ENCODE measurements at regions not wholly inside any gene's neighbourhood (a gene's known extent, or its start where the extent isn't known, plus 50 kb on each side); places are given as distances from the start of the nearest gene placed in this dataset.
"Not testable (repeated sequence)": the region's sequence is repeated elsewhere in the genome, so short reads cannot be mapped to it uniquely, and the experiment has no call there.

- FAIRE-seq (no peak), DNase-seq (ENCODE audit: insufficient read length, low spot score) (no peak)
These were observed 256.8 kb downstream of the PLOD2 start for GRCh38 chr3:145904138-145904537.

- FAIRE-seq (no peak), DNase-seq (ENCODE audit: insufficient read length, low spot score) (no peak)
These were observed 254.7 kb downstream of the PLOD2 start for GRCh38 chr3:145906301-145906700.

DNA sequence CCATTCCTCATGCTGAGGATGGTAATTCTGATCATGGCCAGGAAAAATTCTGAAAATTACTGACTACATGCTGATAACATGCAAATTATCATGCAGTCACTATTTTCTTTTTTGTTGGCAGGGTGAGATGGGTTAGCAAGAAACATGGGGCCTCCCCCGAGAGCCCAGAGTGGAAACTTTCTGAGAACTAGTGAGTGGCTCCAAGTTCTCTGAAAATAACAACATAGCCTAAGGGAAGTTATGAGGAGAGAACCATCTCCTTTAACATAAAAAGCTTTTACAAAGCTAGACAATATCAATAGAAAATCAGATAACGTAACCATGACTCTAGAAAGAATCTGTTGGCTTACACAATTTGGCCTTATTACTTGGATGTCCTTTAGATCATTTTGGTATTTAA is 254.2 kb downstream of the PLOD2 start:
- FAIRE-seq (no peak), DNase-seq (ENCODE audit: insufficient read length, low spot score) (no peak)

DNA sequence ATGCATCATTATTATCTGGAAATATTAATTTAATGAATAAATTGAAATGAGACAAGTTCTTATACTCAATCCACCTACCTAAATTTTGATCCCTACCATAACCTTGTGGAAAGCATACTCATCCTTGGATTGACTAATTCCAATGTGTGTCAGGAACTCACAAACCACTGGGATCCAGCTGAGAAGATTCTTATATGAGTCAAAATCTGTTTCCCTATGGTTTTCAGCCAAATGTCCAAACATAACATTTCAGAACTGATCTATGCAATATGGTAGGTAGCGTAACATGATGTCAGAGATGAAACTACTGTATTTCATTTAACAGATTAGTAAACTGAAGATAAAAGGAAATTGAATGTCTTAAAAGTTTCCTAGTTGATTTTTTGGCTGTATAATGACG is 250.0 kb downstream of the PLOD2 start:
- FAIRE-seq (no peak), DNase-seq (ENCODE audit: insufficient read length, low spot score) (no peak)

DNA sequence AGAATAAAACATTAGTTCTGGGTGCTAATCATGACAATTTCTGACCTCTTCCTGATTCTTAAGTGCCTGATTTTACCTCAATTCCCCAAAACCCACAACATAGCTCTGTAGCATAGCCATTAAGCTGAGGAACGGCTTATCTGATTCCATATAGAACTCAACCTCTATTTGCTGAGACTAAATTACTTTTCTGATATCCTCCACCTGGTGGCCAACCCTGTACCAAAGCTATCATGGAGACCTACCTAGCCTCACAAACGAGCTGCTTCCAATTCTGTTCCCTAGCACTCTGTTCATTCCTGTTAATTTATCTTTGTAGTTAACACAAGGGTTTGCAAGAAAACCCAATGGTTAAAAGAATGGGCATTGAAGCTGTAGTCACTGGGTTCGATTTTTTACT is 245.2 kb downstream of the PLOD2 start:
- FAIRE-seq (no peak), DNase-seq (ENCODE audit: insufficient read length, low spot score) (no peak)

GRCh38 chr3:145927736-145928135 is 233.2 kb downstream of the PLOD2 start:
- not testable (repeated sequence) for DNase-seq (ENCODE audit: insufficient read length, low spot score); FAIRE-seq

- FAIRE-seq (no peak), DNase-seq (ENCODE audit: insufficient read length, low spot score) (no peak)
These were observed 224.0 kb downstream of the PLOD2 start for GRCh38 chr3:145936971-145937370.

DNA sequence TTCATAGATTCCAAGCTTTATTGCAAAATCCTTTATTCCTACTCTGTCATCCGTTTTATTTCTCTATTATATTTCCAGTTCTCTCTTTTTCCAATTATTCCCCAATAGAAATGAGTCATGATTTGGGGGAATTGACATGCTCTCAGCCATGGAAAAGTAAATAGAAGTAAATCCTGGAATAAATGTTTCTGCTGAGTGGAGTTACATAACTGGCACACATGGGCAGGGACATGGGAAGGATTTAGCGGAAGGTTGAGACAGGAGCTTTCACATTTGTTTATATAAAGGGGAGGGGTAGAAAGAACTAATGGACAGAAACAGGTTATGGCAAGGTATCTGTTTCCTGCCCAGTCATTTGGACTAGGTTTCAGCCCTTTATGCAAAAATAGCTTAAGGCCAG is 221.6 kb downstream of the PLOD2 start:
- no peak for FAIRE-seq
- no peak for DNase-seq (ENCODE audit: insufficient read length, low spot score)

DNA sequence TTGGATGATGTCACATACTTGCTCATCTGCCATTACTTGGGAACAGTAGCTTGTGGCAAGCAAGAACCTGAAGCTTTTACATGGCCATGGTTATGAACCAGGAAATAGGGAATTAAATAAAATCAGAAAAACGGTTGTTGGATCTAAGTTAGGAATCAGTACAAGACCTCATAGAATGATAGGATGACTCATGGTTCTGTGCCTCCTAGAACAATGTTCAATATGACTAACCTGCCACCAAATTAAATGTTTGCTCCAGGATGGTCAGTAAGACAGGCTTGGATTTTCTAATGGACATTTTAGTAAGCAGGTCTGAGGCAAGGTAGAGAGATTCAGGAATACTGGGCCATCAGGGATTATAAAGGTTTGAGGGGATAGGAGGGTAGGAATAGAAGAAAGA is 218.9 kb downstream of the PLOD2 start:
- DNase-seq (ENCODE audit: insufficient read length, low spot score), result no peak
- no peak for FAIRE-seq

- DNase-seq (ENCODE audit: insufficient read length, low spot score), result no peak
- no peak for FAIRE-seq
These were observed 217.0 kb downstream of the PLOD2 start for GRCh38 chr3:145943952-145944351.

DNA sequence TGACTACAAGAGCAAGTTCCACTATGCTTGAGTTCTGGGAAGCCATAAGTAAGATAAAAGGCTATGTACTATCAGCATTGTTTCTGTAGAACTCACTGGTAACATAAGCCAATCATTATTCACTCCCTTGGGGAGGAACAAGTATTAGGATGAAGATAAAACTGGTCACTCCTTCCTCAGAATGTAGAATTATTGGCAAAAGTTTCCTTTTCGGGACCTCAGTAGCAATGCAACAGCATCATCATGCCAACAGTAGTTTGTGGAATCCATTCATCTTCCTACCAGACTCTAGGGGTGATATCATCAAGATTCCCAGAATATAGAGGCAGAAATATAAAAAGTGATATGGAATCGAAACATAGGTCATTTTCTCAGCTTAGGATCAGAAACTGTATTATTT is 209.5 kb downstream of the PLOD2 start:
- no peak for FAIRE-seq

GRCh38 chr3:145952536-145952935 is 208.4 kb downstream of the PLOD2 start:
- no peak for FAIRE-seq
- DNase-seq (ENCODE audit: insufficient read length, low spot score), result no peak

More for the DNA sequence above, 209.5 kb downstream of the PLOD2 start:
- no peak for DNase-seq (ENCODE audit: insufficient read length, low spot score)

DNA sequence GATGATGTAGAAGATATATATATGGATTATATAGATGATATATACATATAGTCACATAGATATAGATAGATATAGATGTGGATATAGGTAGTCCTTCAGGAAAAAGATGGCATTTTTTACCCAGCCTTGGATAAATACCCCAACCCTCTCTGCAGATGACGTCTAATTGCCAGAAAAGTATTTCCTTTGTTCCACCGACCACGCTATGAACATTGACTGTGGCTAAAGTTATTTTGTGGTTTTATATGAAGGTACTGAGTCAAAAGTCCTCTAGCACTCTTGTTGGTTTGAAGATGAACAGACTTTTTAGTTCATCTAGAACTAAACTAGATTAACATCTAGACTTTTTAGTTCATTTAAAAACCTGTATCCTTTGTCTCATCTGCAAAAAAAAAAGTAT is 207.7 kb downstream of the PLOD2 start:
- DNase-seq (ENCODE audit: insufficient read length, low spot score), result no peak
- no peak for FAIRE-seq

DNA sequence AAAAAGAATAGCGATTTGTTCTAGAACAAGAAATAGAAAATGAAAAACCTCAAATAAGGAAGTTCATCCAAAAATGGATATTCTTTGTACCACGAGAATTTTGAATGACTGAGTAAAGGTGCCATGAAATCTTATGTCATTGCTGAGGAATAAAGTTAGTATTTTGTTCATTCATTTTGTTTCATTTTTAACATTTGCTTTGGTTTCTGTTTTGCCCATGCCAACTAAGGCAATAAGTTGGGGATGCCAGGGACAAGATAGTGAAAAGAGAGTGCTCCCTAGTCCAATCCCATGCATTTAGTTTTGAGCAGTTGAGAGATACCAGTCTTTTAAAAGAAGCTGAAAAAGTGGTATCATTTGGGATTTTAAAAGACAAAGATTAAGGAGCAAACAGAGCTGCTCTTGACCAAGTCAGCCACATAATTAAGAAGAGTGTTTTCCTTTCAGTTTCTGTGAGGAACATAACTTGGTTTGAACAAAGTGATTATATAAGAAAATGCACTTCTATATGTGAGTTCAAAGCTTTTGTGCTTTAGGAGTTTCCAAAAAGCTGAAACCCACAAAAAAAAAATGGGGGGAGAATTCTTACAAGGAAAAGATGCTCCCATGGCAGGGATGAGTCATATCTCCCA is 201.4 kb downstream of the PLOD2 start:
- FAIRE-seq (no peak), DNase-seq (ENCODE audit: insufficient read length, low spot score) (no peak)

GRCh38 chr3:145963111-145963510 is 197.9 kb downstream of the PLOD2 start:
- DNase-seq (ENCODE audit: insufficient read length, low spot score) (no peak), FAIRE-seq (no peak)

DNA sequence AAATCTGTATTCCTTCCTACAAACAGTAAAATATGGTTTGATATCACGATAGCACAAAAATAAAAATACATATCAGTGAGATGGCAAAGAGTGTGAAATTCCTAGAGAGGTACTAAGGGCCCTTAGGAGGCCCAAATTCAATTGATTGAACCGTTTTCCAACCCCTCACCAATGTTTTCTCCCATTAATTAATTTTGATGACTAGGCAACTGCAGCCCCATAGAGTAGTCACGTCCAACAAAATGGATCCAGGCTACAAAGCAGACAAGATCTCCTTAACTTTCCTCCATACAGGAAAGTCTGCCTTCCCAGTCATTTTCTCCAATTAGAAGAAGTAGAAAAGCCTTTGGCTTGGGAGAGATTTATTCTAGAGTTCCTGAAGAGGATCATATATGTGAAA is 193.9 kb downstream of the PLOD2 start:
- FAIRE-seq (no peak), DNase-seq (ENCODE audit: insufficient read length, low spot score) (no peak)

DNA sequence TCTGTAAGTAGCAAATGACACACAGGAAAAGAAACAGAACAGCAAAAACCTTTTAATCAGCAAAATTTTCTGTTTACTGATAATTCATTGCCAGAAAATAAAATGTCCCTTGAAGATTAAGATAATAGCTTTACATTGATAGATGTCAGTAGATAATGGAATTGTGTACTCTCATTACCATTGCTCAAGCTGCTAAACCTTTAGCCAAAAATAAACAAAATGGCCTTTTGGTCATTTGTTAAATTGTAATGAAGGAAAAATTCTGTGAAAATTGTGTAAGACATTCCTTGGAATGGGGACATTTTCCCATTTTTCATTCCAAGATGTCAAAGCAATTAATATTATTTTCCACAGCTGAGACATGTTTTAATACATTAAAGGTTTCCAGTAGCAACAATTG is 189.8 kb downstream of the PLOD2 start:
- FAIRE-seq (no peak), DNase-seq (ENCODE audit: insufficient read length, low spot score) (no peak)

GRCh38 chr3:145972851-145973250 is 188.1 kb downstream of the PLOD2 start:
- FAIRE-seq (no peak), DNase-seq (ENCODE audit: insufficient read length, low spot score) (no peak)

DNA sequence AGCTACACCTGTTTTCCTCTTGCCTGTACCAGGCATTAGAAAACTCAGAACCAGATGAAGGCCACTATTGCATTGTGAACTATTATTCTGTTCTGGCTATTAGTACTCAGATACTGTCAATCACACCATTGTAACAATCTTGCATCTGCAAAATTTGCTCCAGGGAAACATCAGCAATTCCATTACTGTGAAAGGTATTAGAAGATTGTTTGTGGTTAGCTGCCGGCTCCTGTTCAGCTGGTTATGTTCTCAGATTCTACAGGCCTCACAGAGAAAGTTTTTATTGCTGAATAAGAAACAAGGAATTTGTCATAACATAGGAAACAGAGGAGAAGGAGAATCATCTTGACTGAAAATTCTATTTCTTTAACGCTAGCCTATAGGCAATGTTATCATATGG is 179.9 kb downstream of the PLOD2 start:
- FAIRE-seq (no peak), DNase-seq (ENCODE audit: insufficient read length, low spot score) (no peak)

GRCh38 chr3:145983101-145983500 is 177.9 kb downstream of the PLOD2 start:
- FAIRE-seq, result no peak
- DNase-seq (ENCODE audit: insufficient read length, low spot score), result no peak

Measured in GM19239 (cell line).